Ovary (tissue), 3 donors: ENCODE measurements at regions not wholly inside any gene's neighbourhood (a gene's known extent, or its start where the extent isn't known, plus 50 kb on each side); places are given as distances from the start of the nearest gene placed in this dataset.

ENCODE experiments used
- EP300 ChIP-seq: sonication (generic); formaldehyde crosslinking; IDR thresholded peaks from one replicate; pipeline ENCODE4 v1.6.1; 2017; ENCODE audit warnings: antibody characterized with exemption
- POLR2A ChIP-seq: fragments of 450-650 bp; IDR thresholded peaks from one replicate; pipeline ENCODE4 v1.6.1; 2017; ENCODE audit warnings: antibody characterized with exemption, mild to moderate bottlenecking, moderate library complexity
- TF ChIP-seq, protein P1 (sequence below), 3 donors: fragments of 450-650 bp in 2 of 3; fragments of 200-600 bp in 1 of 3; IDR thresholded peaks; one replicate each; pipeline versions ENCODE4 v1.5.1 to v1.8.0; 2016 to 2022; ENCODE audit warnings: antibody characterized with exemption in 3 of 3, mild to moderate bottlenecking in 1 of 3
- donor health status: DM: no; HTN: no; CAD: no.

DNA sequence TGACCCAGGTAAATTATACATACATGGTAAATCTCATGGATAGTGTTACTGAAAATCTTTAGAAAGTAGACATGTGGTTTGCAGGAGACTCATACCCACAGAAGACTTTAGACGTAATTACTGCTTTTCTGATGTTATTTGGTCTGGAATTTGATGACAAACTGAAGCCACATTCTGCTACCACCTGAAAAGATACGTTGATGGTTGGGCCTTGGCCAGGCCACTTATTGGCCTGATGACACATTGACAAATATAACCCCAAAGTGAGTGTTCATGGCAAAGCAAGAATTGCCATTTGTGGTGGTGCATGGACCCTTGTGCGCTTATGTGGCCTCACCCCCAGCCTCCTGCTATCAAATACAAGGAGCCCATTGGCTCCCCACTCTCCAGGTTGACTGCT is 155.6 kb downstream of the METTL4 start:
- TF ChIP-seq, protein P1, sequence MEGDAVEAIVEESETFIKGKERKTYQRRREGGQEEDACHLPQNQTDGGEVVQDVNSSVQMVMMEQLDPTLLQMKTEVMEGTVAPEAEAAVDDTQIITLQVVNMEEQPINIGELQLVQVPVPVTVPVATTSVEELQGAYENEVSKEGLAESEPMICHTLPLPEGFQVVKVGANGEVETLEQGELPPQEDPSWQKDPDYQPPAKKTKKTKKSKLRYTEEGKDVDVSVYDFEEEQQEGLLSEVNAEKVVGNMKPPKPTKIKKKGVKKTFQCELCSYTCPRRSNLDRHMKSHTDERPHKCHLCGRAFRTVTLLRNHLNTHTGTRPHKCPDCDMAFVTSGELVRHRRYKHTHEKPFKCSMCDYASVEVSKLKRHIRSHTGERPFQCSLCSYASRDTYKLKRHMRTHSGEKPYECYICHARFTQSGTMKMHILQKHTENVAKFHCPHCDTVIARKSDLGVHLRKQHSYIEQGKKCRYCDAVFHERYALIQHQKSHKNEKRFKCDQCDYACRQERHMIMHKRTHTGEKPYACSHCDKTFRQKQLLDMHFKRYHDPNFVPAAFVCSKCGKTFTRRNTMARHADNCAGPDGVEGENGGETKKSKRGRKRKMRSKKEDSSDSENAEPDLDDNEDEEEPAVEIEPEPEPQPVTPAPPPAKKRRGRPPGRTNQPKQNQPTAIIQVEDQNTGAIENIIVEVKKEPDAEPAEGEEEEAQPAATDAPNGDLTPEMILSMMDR (IDR thresholded peaks at IDR 0.05): no peak
- TF ChIP-seq POLR2A (no peak), EP300 (no peak)
